SK-N-SH treated with all-trans-retinoic acid at 6 μM for 48 hours (cell line): ENCODE measurements at regions not wholly inside any gene's neighbourhood (a gene's known extent, or its start where the extent isn't known, plus 50 kb on each side); places are given as distances from the start of the nearest gene placed in this dataset.
"Not testable (repeated sequence)": the region's sequence is repeated elsewhere in the genome, so short reads cannot be mapped to it uniquely, and the experiment has no call there.

ENCODE experiments used
- ATAC-seq: fragments of 200-7000 bp; cut with Tn5 transposase; 3 replicates; pipeline ENCODE4 v1.9.1; 2020; ENCODE audit warnings: mild to moderate bottlenecking, moderate library complexity
- ARNTL ChIP-seq: fragments of 450-650 bp; formaldehyde crosslinking; IDR thresholded peaks from 2 replicates; pipeline ENCODE4 v1.5.0; 2020; ENCODE audit warnings: low read depth, mild to moderate bottlenecking, moderate library complexity, borderline replicate concordance
- BACH2 ChIP-seq: fragments of 250-450 bp; sonication (Bioruptor Pico); IDR thresholded peaks from 2 replicates; pipeline ENCODE4 v1.9.0; 2021; ENCODE audit warnings: mild to moderate bottlenecking, borderline replicate concordance
- CREB5 ChIP-seq: fragments of 250-450 bp; sonication (Bioruptor Pico); IDR thresholded peaks from 2 replicates; pipeline ENCODE4 v1.5.1; 2020; ENCODE audit warnings: low read depth, mild to moderate bottlenecking, moderate library complexity
- CSDC2 ChIP-seq: fragments of 250-450 bp; sonication (Bioruptor Pico); IDR thresholded peaks from 2 replicates; pipeline ENCODE4 v1.5.0; 2020; ENCODE audit warnings: mild to moderate bottlenecking, moderate library complexity
- CSRNP3 ChIP-seq: fragments of 250-450 bp; sonication (Bioruptor Pico); IDR thresholded peaks from 2 replicates; pipeline ENCODE4 v1.5.1; 2021; ENCODE audit warnings: mild to moderate bottlenecking, moderate library complexity
- ESRRG ChIP-seq: fragments of 250-450 bp; sonication (Bioruptor Pico); IDR thresholded peaks from 2 replicates; pipeline ENCODE4 v1.6.1; 2021; ENCODE audit warnings: mild to moderate bottlenecking
- GLIS3 ChIP-seq: fragments of 250-450 bp; sonication (Bioruptor Pico); IDR thresholded peaks from 2 replicates; pipeline ENCODE4 v1.5.0; 2020; ENCODE audit warnings: mild to moderate bottlenecking, moderate library complexity
- ISL1 ChIP-seq: fragments of 250-450 bp; sonication (Bioruptor Pico); IDR thresholded peaks from 2 replicates; pipeline ENCODE4 v2.1.2; 2022; ENCODE audit warnings: mild to moderate bottlenecking, moderate library complexity
- OSR1 ChIP-seq: fragments of 250-450 bp; sonication (Bioruptor Pico); IDR thresholded peaks from 2 replicates; pipeline ENCODE4 v1.8.0; 2022; ENCODE audit warnings: moderate library complexity, mild to moderate bottlenecking, inconsistent platforms
- PATZ1 ChIP-seq: fragments of 250-450 bp; sonication (Bioruptor Pico); IDR thresholded peaks from 2 replicates; pipeline ENCODE4 v1.8.0; 2020; ENCODE audit warnings: mild to moderate bottlenecking, moderate library complexity, borderline replicate concordance
- POU6F1 ChIP-seq: fragments of 250-450 bp; sonication (Bioruptor Pico); IDR thresholded peaks from 2 replicates; pipeline ENCODE4 v1.8.0; 2021; ENCODE audit warnings: low read depth, mild to moderate bottlenecking, moderate library complexity, borderline replicate concordance
- PPARA ChIP-seq: fragments of 250-450 bp; sonication (Bioruptor Pico); IDR thresholded peaks from 2 replicates; pipeline ENCODE4 v1.5.0; 2020; ENCODE audit warnings: mild to moderate bottlenecking, borderline replicate concordance
- RARB ChIP-seq: fragments of 250-450 bp; sonication (Bioruptor Pico); IDR thresholded peaks from 2 replicates; pipeline ENCODE4 v1.8.0; 2021; ENCODE audit warnings: mild to moderate bottlenecking, moderate library complexity
- SNAI2 ChIP-seq: fragments of 250-450 bp; sonication (Bioruptor Pico); IDR thresholded peaks from 2 replicates; pipeline ENCODE4 v1.5.0; 2020; ENCODE audit warnings: mild to moderate bottlenecking, moderate library complexity
- TCF4 ChIP-seq: fragments of 250-450 bp; sonication (Bioruptor Pico); IDR thresholded peaks from 2 replicates; pipeline ENCODE4 v1.8.0; 2021; ENCODE audit warnings: mild to moderate bottlenecking, moderate library complexity, borderline replicate concordance
- TOX ChIP-seq: fragments of 250-450 bp; sonication (Bioruptor Pico); IDR thresholded peaks from 2 replicates; pipeline ENCODE4 v1.8.0; 2021; ENCODE audit warnings: mild to moderate bottlenecking, moderate library complexity, borderline replicate concordance
- TSHZ2 ChIP-seq: fragments of 250-450 bp; sonication (Bioruptor Pico); IDR thresholded peaks from 2 replicates; pipeline ENCODE4 v1.5.0; 2020; ENCODE audit warnings: mild to moderate bottlenecking, moderate library complexity
- ZFP3 ChIP-seq: fragments of 250-450 bp; sonication (Bioruptor Pico); IDR thresholded peaks from 2 replicates; pipeline ENCODE4 v1.5.0; 2020; ENCODE audit warnings: mild to moderate bottlenecking, moderate library complexity
- ZFP30 ChIP-seq: fragments of 450-650 bp; formaldehyde crosslinking; IDR thresholded peaks from 2 replicates; pipeline ENCODE4 v1.5.0; 2022; ENCODE audit warnings: mild to moderate bottlenecking, moderate library complexity
- ZNF565 ChIP-seq: fragments of 450-650 bp; formaldehyde crosslinking; conservative IDR thresholded peaks from 2 replicates; pipeline ENCODE4 v1.5.0; 2020; ENCODE audit warnings: low read depth, mild to moderate bottlenecking, moderate library complexity
- ZNF70 ChIP-seq: fragments of 450-650 bp; formaldehyde crosslinking; IDR thresholded peaks from 2 replicates; pipeline ENCODE4 v1.5.0; 2020; ENCODE audit warnings: mild to moderate bottlenecking, moderate library complexity
- ZNF8 ChIP-seq: fragments of 450-650 bp; formaldehyde crosslinking; IDR thresholded peaks from 2 replicates; pipeline ENCODE4 v1.5.0; 2020; ENCODE audit warnings: mild to moderate bottlenecking, moderate library complexity

GRCh38 chr7:152590481-152590880 is 85.5 kb downstream of the XRCC2 start (continued):
- TF ChIP-seq PATZ1 (CRISPR knock-in tag) (no peak), ARNTL (no peak), CSDC2 (CRISPR knock-in tag) (no peak), TOX (CRISPR knock-in tag) (no peak), ZFP3 (CRISPR knock-in tag) (no peak), ZFP30 (CRISPR knock-in tag) (no peak)
- TF ChIP-seq, all 23 proteins: peak for 0

- ATAC-seq: not testable (repeated sequence)
Measured at GRCh38 chr7:152589821-152590220, 86.1 kb downstream of the XRCC2 start.

GRCh38 chr7:152588350-152588749 is 87.6 kb downstream of the XRCC2 start:
- no peak for ATAC-seq
- TF ChIP-seq TOX (CRISPR knock-in tag) (no peak), ISL1 (CRISPR knock-in tag) (no peak), OSR1 (CRISPR knock-in tag) (no peak), ZNF565 (CRISPR knock-in tag) (no peak), PATZ1 (CRISPR knock-in tag) (no peak), ZFP30 (CRISPR knock-in tag) (no peak), TSHZ2 (CRISPR knock-in tag) (no peak), ARNTL (no peak), GLIS3 (CRISPR knock-in tag) (no peak), CREB5 (CRISPR knock-in tag) (no peak), ESRRG (CRISPR knock-in tag) (no peak), POU6F1 (CRISPR knock-in tag) (no peak), ZNF70 (CRISPR knock-in tag) (no peak), BACH2 (no peak), PPARA (CRISPR knock-in tag) (no peak), CSRNP3 (CRISPR knock-in tag) (no peak), TCF4 (CRISPR knock-in tag) (no peak), RARB (no peak), ZNF8 (CRISPR knock-in tag) (no peak), SNAI2 (no peak)
